GM18858 (cell line): ENCODE measurements at regions not wholly inside any gene's neighbourhood (a gene's known extent, or its start where the extent isn't known, plus 50 kb on each side); places are given as distances from the start of the nearest gene placed in this dataset.
"Not testable (repeated sequence)": the region's sequence is repeated elsewhere in the genome, so short reads cannot be mapped to it uniquely, and the experiment has no call there.

Experiments
- ATAC-seq: cut with Tn5 transposase; IDR thresholded peaks from one replicate; pipeline ENCODE4 v1.9.1; 2021; ENCODE audit not compliant: unreplicated experiment

DNA sequence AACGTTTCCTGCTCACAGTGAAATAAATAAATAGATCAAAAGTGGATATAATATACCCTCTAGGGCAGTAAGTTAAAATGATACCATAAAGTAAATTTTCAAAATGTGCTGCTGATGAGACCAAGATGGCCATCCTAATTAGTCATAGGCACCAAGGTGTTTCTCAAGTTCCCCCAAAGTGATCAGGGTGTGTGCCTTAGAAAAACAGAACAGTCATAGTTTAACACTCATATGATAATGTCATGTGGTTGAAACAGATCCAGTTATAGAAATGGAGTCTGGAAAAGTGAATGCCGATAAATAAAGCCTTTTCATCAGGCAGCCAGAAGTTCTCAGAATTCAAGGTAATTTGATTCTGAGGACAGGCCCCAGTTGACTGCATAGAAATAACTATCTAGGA, 161.5 kb upstream of the CDKN2B start:
- no peak for ATAC-seq

DNA sequence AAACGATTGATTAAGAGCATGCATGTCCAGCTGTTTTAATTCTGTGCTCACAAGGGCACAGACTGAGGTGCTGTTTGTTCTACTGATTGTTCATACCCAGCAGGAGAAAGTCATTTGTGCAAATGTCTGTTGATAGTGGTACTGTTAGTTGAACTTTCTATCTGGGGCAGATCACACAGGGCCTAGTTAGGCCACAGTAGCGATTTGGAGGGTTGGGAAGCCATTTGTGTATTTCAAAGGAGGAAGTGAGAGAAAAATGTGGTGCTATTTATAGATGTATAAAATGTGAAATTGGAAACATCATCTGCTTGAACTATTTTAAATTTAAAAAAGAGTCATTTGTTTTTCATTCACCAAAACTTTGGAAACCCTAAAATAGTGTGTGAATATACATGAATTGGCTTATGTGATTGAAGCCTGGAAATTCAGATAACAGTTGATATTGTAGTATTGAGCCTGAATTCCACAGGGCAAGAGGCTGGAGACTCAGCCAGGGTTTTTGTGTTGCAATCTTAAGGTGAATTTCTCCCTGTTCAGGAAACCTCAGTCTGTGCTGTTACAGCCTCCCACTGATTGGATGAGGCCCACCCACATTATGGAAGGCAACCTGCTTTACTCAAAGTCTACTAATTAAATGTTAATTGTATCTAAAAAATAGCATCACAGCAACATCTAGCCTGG, 162.0 kb upstream of the CDKN2B start:
- ATAC-seq = peak; percentile 60

DNA sequence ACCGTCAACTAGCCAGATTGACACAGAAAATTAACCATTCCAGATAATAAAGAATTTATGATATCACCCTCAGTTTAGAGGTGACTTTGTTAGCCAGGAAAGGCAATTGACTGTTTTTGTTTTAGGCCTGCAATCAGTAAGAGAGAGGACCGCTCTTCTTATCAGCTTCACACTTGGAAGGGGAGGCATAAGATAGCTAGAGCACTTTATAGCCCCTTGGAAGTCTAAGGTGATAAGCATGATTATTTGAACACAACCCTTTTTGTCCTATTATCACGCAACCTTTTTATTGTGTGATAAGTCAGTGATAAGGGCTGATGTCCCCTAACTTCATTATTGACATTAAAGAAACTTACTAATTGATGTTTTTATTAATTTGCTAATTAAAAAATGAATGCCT, 162.6 kb upstream of the CDKN2B start:
- no peak for ATAC-seq

DNA sequence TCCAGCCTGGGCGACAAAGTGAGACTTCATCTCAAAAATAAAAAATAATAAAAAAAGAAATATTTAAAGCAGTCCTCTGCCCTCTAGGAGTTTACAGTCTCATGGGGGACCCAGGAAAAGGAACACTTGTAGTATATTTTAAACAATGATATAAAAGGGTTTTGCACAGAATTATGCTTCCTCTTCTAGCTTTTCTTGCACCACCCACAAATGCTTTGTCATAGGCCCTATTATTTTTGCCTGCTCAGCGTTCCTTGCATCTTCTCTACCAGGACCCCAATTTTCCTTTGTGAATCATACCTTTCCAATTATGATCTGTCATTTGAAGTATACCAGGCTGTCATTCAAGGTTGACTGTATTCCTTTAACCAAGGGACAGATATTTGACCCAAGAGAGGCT, 164.8 kb upstream of the CDKN2B start:
- ATAC-seq = no peak

DNA sequence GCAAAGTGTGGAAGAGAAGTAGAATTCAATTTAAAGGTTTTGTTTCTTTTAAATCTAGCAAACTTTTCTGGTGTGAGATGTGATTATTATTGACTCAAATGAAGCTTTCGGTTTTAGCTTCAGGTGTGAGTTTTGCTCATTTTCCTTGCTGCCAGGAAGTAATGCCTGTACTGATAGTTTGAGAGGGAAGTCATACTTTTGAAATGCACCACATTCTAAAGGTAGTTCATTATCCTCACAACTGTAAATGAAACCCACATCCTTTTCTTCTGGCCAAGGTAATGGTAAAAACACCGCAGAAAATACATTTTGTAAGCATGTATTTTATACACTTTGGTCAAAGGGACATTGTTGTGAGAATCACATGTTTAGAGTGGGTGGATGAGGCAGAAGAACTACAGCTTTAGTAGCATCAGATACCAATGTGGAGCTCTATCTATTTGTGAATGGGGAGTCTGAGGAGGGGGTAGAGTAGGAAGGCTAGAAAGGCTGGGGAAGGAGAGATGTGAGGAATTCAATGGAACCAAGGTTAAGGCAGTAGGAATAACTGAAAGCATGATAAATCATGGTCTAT, 167.0 kb upstream of the CDKN2B start:
- ATAC-seq = peak; percentile 72

- ATAC-seq = not testable (repeated sequence)
Observed at GRCh38 chr9:22181021-22181420, 171.9 kb upstream of the CDKN2B start.

DNA sequence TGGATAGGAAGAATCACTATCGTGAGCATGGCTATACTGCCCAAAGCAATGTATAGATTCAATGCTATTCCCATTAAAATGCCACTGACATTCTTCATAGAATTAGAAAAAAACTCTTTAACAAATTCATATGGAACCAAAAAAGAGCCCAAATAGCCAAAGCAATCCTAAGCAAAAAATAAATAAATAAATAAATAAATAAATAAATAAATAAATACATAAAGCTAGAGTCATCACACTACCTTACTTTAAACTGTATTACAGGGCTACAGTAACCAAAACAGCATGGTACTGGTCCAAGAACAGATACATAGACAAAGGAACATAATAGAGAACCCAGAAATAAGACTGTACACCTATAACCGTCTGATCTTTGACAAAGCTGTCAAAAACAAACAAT, 180.4 kb upstream of the CDKN2B start:
- ATAC-seq = no peak

GRCh38 chr9:22197000-22197399, 187.9 kb upstream of the CDKN2B start:
- ATAC-seq = peak; percentile 94

- no peak for ATAC-seq
Observed at GRCh38 chr9:22198681-22199080, 189.6 kb upstream of the CDKN2B start.

- ATAC-seq = no peak
Observed at GRCh38 chr9:22201256-22201655, 192.2 kb upstream of the CDKN2B start.

DNA sequence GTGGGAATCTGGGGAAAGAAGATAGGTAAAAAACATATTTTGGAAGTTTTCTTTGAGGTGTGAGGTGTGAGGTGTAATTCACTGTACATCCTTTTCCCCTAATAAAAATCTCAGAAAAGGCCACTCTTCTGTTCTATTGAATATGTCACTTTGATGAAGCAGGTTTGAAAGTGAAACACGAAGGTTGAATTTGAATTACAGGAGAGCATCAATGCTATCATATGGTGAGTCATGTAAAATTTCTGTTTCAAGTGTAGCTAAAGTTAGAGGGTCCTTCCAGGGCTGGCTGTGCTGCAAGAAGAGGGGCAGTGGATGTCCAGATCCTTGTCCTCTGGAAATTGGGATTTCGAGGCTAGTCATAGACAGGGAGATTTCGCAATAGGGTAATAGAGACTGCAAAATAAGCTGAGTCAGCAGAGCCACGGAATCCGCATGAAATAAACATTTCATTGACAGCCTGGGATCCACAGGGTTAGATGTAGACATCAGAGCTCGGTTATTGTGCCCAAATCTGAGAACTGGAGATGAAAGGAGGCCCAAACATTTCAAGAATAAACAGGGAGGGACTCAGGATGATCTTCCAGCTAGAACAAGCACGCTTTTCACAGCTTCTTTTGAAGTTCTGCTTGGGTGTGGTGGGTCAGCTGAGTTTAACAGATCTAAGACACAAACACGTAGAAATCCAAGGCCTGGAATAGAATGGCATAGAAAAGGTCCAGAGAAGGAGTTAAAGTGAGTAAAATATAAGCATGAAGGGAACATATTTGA, 194.4 kb upstream of the CDKN2B start:
- ATAC-seq = no peak

DNA sequence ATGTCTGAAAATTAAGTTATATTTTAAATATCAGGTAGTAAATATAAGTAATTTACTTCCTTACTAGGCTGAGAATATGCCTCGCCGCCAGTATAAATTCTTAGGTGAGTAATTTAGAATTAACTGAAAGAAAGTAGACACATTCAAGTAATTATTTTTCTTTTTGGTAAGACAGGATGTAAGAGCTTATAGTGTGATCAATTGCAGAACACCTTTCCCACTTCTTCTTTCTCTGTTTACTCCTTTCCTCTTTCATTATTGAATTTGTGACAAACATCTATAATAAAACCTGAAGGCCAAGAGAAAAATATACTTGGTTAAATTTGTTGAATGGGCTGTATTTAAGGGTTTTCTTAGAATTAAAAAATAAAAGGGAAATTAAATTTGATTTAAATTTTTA, 195.1 kb upstream of the CDKN2B start:
- no peak for ATAC-seq

DNA sequence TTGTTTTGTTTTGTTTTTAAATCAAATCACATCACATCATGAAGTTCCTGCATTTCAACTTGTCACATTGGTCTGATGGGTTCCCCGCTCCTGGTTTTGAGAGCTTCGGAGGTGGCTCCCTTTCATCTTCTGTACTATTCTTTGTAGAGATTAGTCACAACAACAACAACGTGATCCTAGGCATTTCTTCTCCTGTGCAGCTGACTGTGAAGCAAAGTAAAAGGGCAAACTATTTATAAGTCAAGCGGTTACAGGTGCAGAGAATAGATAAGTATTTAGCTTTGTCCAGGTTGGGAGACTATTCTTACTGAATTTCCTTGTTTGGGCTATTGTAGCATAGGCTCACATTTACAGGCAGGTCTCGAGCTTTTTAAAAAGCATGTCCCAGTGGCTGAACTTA, 197.7 kb upstream of the CDKN2B start:
- ATAC-seq = peak; percentile 40

- no peak for ATAC-seq
Observed at GRCh38 chr9:22208846-22209585, 199.9 kb upstream of the CDKN2B start.

DNA sequence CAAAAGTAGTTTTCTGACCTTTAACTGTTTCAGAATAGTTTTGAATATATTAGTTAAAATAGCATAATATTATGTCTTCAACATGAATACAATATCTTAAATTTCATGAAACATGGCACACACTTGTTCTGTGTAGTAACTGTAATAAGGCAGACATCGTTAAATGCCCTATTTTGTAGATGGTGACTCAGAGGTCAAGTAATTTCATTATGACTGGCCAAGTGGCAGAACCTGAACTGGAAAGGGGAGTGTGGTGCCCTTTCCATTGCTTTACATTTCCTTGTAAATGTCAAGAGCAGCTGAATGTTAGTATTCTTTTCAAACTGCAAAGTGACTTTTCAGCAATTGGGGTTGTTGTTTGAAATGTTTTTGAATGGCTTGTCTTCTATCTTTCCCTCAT, 201.2 kb upstream of the CDKN2B start:
- ATAC-seq = no peak

GRCh38 chr9:22210936-22211335, 201.8 kb upstream of the CDKN2B start:
- ATAC-seq = no peak

GRCh38 chr9:22211588-22212360, 202.7 kb upstream of the CDKN2B start:
- no peak for ATAC-seq

DNA sequence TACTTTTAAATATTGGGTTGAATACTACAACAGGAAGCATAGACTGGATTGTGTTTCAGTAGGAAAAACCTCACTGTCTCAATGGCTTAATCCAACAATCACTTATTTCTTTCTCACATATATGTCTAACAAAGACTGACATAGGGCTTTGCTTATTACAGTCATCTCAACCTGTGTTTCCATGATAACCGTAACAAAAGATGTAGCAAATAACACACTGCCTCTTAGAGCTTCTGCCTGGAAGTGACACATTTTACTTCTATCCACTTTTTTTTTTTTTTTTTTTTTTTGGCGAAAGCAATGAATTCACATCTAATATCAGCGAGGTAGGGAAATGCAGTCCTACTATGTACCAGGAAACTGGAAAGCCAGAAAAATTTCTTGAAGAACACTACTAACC, 204.9 kb upstream of the CDKN2B start:
- no peak for ATAC-seq

- no peak for ATAC-seq
Observed at GRCh38 chr9:22214497-22215031, 205.5 kb upstream of the CDKN2B start.

DNA sequence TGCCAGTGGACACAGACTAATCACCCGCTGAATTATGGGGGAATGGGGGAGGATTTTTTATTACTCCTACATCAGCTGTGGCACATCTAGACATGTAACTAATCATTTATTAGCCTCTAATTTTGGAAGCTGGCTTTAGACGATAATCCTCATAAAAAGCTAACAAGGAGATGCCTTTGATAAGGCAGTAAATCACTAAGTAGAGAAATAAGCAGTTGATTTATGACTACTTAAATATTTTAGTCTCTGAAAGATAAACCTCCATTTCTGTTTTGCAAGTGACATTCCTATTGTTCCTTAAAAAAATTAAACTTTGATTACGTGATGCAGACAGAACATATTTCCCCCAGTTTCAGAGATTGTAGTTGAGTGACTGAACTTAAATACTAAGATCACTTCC, 206.4 kb upstream of the CDKN2B start:
- ATAC-seq = no peak

DNA sequence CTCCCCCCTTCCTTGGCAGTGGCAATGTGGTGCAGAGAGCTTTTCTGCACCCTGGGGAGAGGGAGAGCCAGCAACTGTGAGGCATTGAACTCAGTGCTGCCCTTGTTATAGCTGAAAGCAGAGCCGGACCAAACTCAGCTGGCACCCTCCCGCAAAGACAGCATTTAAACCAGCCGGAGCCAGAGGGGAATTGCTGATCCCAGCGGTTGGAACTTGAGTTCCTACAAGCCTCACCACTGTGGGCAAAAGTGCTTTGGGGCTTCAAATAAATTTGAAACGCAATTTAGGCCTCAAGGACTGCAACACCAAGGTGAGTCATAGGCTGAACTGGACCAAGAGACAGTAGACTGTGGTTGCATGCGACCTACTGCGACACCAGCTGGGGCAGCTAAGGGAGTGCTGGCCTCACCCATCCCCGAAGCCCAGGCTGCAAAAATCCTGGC, 207.6 kb upstream of the CDKN2B start:
- ATAC-seq = no peak
